Kidney glomerular epithelial cell (primary cell): ENCODE measurements at regions not wholly inside any gene's neighbourhood (a gene's known extent, or its start where the extent isn't known, plus 50 kb on each side); places are given as distances from the start of the nearest gene placed in this dataset.
"Not testable (repeated sequence)": the region's sequence is repeated elsewhere in the genome, so short reads cannot be mapped to it uniquely, and the experiment has no call there.

Source experiments
- DNase-seq: peaks from one replicate; lab custom pipeline; 2025; lab: John Stamatoyannopoulos, UW

DNA sequence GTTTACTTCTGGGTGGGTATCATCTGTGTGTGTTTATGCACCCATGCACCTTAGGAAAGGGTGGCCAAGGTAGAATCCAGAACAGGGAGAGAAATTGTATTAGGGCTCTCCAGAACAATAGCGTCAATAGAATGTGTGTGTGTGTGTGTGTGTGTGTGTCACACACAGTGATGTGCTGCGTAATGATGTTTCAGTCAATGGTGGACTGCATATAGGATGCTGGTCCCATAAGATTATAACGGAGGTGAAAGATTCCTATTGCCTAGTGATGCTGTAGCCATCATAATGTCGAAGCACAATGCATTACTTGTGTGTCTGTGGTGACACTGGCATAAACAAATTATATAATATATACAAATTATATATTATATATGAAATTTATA is 69.3 kb upstream of the PRR23C start:
- DNase-seq: no peak

DNA sequence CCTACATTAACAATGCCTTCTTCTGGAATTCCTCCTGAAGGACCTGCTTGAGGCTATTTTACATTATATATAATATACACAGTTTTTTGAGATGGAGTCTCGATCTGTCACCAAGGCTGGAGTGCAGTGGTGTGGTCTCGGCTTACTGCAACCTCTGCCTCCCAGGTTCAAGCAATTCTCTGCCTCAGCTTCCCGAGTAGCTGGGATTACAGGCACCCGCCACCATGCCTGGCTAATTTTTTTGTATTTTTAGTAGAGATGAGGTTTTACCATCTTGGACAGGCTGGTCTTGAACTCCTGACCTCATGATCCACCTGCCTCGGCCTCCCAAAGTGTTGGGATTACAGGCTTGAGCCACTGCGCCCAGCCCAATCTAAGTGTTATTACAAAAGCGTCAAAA is 71.9 kb upstream of the PRR23C start:
- DNase-seq: not testable (repeated sequence)

DNA sequence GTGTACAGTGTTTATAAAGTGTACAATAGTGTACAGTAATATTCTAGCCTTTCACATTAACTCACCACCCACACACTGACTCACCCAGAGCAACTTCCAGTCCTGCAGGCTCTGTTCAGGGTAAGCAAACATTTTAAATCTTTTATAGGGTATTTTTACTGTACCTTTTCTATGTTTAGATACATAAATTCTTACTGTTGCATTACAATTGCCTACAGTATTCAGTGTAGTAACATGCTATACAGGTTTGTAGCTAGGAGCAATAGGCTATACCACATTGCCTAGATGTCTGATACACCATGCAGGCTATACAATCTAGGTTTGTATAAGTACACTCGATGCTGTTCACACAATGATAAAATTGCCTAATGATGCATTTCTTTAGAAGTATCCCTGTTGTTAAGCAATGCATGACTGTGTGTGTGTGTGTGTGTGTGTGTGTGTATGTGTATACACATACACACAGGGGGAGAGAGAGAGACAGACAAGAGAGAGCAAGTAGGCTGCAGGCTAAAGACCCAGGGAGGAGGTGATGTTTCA is 72.5 kb upstream of the PRR23C start:
- DNase-seq: peak; percentile 15

DNA sequence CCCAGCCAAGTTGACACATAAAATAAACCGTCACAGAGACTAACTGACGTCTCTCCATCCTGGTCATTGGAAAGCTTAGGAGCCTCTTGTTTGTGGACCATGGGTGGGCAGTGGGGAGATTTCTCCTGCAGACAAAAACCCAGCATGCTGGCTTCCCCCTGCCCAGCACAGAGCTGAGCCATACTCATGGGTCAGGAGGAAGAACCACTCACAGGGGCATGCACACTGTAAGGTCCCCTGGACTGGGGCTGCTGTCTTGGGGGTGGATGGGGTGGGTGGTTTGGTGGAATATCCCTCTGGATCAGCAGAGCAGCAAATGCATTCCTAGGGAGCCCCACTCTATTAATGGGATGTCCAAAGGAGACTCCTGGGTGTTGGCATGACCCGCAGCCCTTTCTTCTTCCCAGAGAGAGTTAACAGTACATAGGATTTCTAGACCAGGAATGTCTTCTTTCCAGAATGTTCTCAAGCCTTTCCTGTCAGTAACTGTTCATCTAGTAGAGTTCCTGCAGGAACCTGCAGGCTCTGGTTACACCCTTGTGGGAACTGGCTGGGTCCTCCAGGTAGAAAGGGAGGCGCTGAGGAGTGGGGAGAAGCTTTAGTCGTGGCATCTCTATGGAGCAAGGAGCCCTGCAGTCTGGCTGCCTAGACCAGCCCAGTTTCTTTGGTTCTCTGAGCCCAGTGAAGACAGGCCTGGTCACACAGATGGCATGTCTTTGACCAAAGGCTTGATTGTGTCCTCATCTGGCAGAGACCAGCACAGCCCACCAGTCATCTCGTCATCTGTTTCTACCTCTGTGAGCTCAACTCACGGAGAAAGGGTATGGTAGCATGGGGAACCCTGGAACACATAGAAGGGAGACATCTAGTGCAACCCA is 73.4 kb upstream of the PRR23C start:
- DNase-seq: no peak

DNA sequence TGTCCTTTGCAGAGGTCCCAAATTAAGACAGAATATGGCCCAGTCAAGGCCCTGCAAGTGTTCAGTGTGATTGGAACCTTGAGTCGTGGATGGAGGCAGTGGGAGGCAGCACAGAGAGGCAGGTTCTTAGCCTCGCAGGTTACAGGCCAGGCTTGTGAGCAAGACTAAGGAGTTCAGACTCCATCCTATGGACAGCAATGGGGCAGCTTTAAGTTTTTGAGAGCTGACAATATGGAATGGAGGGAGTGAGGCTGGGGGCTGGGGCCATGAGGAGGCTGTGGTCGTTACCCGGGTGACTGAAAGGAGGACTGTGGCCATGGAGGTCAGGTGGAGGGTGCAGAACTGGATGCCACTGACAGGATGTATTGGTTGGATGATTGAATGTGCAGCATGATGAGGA is 74.1 kb upstream of the PRR23C start:
- no peak for DNase-seq

DNA sequence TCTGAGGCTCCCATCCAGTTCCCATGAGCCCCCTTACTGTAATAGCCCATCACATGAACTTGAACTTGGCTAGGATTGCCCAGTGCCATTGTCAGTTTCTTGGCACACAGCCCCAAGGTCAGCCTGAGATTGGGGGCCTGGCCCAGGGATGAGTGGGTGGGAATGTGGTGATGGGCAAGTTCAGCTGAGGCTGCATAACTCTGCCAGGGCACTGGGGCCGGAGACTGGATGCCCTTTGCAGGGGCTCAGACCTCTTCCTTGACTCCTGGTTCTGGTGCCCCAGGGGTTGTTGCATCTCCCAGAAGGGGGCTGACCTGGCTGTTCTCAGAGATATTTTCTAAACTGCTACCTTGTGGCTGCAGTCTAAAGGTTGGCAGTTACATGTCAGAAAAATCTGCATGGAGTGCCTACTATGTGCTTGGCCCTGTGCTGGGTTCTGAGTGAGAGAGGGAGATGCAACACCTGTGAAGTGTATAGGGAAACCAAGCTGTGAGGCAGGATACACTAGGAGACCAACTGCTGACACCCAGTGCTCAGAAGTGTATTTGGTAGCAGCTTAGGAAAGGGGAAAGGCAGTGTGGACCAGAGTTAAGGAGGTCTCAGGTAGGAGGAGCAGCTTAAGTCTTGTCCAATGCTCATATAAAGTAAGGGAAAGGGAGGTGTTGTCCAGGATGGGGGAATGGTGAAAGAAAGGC is 74.8 kb upstream of the PRR23C start:
- DNase-seq: no peak

DNA sequence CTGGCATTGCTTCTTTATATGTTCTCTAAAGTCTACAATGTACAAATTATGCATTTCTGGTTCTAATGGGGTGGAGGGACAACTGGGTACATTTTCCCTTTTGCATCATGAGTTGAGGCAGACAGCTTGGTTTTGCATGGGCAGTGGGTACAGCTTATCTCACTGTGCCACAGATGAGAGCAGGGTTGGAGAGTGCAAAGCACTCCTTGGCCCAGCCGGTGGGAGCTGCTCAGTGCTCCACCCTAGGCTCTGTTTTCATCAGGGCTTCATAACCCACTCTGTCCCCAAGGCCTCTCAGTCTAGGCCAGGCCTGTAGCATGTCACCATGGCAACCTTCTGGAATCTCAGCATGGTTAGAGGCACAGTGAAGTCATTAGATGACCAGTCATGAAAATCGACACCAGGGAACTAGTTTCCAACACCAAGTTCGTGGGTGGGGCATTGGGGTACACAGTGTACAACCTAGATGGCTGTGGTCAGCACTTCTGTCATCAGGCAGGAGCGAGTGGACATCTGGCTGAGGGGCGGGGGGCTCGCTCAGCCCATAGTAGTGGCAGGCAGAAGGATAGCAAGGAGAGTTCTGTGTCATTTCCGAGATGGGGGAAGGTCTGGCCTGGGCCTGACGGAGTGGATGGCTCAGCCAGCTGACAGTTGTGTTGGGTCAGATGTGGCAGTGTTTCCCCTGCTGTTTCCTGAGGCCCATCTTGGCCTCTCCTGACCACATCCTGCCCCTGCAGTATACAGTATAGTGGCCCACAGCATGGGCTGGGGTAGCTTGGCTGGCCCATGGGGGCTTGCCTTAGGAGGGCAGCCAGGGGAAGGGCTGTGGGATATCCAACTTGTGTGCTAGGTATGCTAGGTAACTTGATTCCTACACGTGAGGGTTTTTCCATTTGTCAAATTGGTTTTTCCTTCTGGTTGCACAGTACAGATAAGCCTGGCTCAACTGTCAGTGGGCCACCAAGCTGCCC is 75.7 kb upstream of the PRR23C start:
- DNase-seq: peak; percentile 23

DNA sequence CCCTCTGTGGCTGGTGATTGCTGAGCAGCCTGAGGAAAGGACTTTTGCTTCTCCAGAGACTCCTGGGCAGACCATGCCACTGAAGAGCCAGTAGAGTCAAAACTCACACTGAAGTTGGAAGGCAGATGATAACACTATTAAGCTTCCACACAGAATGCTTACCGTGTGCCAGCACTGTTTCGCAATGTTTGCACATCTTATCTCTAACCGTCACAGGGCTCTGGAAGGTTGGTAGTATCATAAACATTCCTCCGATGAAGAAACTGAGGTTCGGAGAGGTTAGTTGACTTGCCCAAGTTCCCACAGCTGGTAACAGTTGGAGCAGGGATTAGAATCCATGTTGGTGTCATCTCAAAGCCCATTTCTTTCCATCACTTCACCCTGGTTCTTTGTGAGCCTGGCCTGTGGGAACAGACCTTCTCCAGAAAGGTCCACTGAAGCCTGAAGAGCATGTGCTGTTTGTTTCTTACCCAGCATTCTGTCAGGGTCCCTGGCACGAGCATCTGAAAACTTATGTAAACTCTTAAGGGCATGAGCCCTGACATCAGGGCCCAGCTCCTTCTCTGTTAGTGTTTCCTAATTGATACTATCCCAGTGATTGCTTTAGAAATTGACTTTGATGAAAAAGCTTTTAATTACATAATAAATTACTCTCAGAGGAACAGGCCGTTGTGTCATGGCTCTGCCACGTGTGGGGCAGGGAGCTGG is 77.0 kb upstream of the PRR23C start:
- DNase-seq: no peak

DNA sequence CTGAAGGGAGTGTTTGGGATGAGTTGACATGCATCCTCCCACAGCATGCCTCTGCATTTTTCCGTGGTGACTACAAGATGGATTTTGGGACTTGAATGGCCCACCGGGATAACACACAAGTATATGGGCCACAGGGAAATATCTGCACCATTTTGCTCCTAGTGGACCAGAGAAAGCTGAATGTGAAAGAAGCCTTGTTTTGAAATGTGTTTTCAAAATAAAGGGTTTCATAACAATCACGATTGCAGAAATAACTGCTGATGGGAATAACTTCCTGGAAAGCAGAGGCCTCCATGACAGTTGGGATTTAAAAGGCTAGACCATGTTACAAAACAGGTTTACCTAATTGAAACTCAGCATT is 77.5 kb upstream of the PRR23C start:
- DNase-seq: peak; percentile 44

DNA sequence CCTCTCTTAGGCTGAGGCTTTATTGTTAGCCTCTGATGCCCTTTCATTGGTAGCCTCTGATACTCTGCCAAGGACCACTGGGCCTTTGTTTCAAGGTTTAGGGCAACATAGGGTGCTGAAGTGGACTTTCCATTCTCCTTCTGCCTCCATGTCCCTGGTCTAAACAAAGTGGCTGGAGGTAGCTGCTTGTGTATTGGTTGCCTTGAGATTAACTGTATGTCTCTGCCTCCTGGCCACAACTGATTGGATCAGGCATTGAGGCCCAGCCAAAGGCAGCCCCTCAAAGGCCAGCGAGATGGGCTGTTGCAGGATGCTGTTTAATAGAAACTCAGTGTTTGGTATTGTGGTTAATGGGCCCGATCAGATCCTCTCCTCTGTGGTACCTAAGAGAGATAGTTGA is 77.9 kb upstream of the PRR23C start:
- DNase-seq: no peak

DNA sequence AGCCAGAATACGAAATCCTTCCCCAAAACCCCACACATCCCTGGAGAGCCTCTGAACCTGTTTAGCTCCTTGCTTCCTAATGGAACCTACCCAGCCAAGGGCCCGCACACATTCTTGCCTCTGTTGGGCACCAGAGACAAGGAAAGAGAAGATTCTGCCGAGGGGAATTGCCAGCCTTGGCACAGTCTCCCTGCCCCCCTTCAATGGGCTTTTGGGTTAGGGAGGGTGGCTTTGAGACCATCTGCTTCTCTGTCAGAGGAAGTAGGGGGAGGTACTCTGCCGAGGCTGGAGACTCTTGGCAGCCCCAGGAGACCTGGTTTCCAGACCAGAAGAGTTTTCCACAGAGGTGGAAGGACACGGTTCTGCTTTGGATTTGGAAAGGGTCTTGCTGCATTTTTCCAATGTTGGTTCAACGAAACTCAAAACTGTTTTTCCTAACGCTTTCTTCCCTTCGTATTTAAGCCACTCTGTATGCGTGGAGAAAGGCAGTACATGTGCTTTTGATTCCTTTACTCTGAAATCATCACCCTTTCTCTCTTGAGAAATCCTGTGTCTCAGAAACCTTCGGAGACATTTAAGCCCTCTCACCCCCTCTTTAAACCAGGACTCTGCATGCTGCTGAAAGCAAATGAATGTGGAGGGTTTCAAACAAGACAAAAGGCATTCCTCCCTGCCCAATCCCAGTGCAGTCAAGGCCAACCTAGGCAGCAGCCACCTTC is 78.8 kb upstream of the PRR23C start:
- no peak for DNase-seq

DNA sequence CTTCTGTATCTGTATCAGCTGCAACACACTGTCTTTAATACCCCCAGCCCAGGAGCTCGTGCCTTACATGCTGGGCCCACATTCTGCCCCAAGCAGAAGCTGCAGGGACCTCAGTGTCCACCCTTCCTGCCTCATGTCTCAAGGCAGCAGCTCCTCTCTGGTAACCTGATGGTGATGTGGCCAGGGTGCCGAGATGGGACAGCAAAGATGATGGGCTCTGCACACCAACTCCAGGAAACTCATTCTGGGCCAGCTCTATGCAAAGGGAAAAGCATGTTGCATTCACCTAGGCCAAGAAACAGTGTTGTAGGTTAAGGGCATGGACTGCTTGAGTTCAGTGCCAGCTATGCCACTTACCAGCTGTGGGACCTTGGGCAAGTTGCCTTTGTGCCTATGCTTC is 79.5 kb upstream of the PRR23C start:
- DNase-seq: no peak

DNA sequence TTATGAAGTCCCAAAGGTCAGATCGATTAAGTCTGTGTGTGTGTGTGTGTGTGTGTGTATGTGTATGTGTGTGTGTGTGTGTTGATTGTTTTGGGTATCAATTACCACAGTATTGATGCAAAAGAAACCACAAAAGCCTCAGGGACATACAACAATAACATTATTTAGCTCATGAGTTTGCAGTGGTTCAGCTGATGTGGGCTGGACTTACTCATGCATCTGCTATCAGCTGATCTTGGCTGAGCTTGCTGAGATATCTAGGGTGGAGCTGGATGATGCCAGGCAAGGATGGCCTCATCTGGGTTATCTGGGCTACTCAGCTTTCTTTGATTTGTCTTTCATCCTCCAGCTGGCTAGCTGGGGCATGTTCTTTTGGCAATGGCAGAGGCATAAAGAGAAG is 82.4 kb upstream of the PRR23C start:
- peak; percentile 11 for DNase-seq

DNA sequence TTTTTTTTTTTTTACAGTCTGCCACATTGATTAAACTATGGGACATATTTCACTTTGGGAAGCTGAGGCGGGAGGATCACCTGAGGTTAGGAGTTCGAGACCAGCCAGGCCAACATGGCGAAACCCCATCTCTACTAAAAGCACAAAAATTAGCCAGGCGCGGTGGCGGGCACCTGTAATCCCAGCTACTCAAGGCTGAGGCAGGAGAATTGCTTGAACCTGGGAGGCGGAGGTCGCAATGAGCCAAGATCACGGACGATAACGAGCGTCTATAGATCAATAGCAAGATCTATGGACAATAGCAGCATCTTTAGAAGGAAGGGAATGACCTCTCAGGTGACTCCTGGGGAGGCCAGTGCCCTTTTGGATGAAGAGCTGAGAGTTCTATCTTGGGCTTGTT is 82.9 kb upstream of the PRR23C start:
- not testable (repeated sequence) for DNase-seq

DNA sequence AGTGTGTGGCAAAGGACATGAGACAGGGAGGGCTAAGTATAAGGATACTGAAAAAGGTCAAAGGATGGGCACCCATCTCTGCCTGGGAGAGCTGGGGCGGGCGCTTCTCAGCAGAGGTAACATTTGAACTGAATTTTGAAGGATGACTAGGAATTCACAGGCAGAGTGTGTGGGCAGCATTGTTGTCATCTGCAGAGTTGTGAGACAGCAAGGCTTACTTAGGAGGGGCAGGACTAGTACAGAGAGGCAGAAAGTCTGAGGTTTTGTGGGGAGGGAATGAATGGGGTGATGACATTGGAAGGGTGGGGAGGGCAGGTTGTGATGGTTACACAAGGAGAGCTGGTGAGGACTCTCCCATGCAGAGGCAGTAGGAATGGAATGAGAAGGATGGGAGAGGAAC is 84.1 kb upstream of the PRR23C start:
- peak; percentile 2 for DNase-seq

DNA sequence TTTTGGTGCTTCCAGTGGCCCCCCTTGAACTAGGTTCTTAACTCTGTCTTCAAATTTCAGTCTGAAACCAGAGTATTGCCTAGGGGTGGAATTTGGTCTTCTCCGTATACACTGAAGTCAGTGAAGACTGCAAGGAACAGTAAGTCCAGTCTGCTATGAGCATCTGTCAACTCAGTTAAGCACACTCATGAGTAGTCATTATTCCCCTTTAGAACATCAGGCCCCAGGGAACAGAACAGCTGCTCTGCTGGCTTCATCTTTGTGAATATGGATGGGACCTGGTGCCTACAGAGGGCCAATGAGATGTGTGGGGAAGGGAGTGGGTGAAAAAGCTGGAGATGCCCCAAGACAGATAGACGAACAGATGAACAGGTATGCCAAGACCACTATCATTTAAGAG is 85.2 kb upstream of the PRR23C start:
- no peak for DNase-seq

DNA sequence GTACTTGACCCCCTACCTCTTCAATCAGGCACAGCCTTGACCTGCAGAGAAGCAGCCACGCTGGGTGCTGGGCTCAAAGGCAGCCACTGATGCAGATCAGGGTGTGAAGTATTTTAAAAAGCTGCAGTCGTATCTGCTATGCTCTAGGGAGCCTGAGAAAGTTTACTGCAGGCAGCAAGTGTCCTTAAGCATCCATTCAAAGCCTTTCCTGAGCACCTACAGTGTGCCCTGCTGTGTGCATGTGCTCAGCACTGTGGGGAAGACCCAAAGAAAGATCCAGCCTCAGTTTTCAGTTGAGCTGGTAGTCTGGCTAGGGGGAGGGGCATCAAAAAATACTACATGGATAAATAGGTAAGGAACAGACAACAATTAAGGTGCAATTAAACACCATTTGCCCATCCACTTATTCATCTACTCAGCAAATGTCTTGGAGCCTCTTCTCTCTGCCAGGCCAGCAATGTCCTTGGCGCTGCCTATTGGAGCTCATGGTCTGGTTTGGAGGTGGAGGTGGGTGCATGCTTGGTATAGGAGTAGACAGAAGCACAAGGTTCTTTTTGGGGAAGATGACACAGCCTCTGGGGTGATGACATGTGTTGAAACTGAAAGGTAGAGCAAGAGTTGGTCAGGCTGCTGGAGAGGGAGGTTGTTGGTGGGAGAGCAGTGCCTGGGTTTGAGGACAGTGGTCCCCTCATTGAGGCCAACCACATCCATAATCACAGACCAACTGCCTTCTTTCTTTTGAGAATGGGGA is 85.9 kb upstream of the PRR23C start:
- DNase-seq: no peak

DNA sequence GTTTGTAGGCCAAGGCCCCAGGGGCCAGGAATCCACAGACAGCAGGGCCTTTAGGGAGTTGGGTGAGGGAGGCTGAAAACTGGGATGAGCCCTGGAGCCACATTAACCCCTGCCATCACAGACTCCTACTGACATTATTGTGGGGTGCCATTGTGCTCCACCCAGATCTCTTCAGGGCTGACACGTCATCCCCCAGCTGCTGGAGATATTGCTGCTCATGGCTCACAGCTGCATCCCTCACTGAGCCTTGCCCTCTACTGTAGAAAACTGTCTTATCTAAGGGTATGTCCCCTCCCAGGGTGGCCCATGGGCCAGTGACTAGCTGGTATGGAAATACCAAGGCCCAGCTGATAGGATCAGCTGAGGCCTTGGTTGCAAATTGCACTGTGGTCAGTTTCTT is 87.3 kb upstream of the PRR23C start:
- DNase-seq: no peak

DNA sequence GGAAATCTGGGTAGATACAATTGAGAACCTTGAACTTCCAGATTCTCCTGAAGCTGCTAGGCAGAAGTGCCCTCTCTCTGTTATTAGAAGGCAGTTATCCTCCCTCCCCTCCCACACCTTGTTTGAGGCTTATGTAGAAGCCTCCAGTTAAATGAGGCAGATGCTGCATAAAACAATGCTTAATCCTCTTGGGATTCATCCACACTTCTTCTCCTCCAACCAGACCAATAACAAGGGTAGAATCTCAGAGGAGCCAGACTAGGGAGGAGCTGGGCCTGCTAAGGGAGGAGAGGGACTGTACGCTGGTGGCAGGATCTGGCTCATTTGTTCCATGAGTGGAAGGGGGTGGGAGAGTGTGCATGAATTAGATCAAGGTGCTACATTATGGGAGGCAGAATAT is 88.3 kb upstream of the PRR23C start:
- no peak for DNase-seq

DNA sequence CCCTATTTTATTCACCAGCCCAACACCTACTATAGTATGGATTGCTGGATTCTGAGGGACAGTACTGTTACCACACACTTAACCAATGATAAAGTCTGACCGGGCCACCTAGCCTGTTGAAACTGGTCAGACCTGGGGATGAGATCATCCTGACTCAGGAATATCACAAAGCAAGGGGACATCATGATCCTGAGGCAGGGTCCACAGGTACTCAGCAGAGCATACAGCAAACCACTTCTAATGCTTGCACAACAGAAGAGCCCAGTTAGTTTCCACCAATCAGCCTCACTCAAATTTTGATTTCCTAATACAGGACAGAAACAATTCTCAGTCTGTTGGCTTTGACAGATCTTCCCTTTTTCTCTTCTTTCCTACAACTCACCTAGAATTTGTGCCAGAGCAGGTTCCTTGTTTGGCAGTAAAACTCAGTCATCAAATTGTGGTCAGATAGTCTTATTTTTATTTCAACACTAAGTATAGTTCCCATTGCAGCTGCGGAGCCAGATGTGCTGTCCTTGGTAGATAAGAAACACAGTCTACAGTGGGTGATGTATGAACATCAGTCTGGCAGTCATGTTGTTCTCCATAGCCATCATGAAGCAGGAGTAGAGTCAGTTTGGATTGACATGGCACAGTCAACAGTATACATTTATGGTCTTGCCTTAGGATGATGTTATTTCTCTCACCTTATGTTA is 90.1 kb upstream of the PRR23C start:
- DNase-seq: no peak
